NT2/D1 (cell line): ENCODE measurements at regions not wholly inside any gene's neighbourhood (a gene's known extent, or its start where the extent isn't known, plus 50 kb on each side); places are given as distances from the start of the nearest gene placed in this dataset.

ENCODE experiments used
- SUZ12 ChIP-seq: IDR thresholded peaks from 2 replicates; pipeline ENCODE4 v1.6.1; 2011; ENCODE audit not compliant: insufficient read length, insufficient read depth; ENCODE audit errors: extremely low read depth
- YY1 ChIP-seq: IDR thresholded peaks from 2 replicates; pipeline ENCODE4 v1.6.1; 2011; ENCODE audit not compliant: insufficient read length, insufficient read depth
- ZNF274 ChIP-seq: IDR thresholded peaks from 2 replicates; pipeline ENCODE4 v1.6.1; 2011; ENCODE audit warnings: mild to moderate bottlenecking, low read depth, low read length

GRCh38 chr13:80469105-80469852 lies 128.4 kb upstream of the SPRY2 start:
- no peak for TF ChIP-seq ZNF274
- no peak for TF ChIP-seq YY1
- no peak for TF ChIP-seq SUZ12
